GM12872 (cell line): ENCODE measurements at regions not wholly inside any gene's neighbourhood (a gene's known extent, or its start where the extent isn't known, plus 50 kb on each side); places are given as distances from the start of the nearest gene placed in this dataset.
A peak's percentile ranks its signal among the peaks of the same experiment; 100 is the strongest.

Source experiments
- CTCF ChIP-seq: IDR thresholded peaks from 3 replicates; pipeline ENCODE4 v1.5.1; 2011; ENCODE audit warnings: low read depth, mild to moderate bottlenecking, low read length, moderate library complexity; ENCODE audit not compliant: insufficient read depth

- peak; percentile 64 for TF ChIP-seq CTCF
These were observed 208.4 kb downstream of the TPST1 start for GRCh38 chr7:66413379-66414114.

GRCh38 chr7:66415659-66416265, 210.6 kb downstream of the TPST1 start:
- TF ChIP-seq CTCF = no peak

GRCh38 chr7:66418537-66418936, 210.1 kb upstream of the KCTD7 start:
- TF ChIP-seq CTCF = no peak

DNA sequence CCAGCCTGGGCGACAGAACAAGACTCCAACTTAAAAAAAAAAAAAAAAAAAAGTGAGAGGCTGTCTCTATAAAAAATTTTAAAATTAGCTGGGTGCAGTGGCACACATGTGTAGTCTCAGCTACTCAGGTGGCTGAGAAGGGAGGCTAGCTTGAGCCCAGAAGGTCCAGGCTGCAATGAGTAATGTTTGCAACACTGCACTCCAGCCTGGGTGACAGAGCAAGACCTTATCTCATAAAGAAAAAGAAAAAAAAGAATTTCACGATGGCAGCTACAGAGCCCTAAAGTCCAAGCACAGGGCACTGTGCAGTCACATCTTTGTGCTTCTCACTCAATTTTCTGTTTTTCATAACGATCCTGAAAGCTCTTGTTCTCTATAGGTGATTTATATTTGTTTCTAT, 209.5 kb upstream of the KCTD7 start:
- TF ChIP-seq CTCF = no peak

GRCh38 chr7:66421830-66422475, 206.7 kb upstream of the KCTD7 start:
- no peak for TF ChIP-seq CTCF

DNA sequence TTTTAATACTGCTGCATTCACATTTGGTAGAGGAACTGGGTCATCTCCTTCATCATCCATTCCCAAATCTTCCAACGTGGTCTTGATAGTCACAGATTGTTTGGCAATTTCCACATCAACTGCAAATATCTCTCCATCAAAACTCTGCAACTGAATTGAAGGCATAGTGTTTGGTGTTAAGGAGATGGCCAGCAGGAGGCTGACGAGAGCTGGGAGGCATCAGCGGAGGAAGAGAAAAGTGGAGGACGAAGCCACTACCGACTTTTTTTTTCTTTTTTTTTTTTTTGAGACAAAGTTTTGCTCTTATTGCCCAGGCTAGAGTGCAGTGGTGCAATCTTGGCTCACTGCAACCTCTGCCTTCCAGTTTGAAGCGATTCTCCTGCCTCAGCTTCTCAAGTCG, 205.0 kb upstream of the KCTD7 start:
- TF ChIP-seq CTCF = no peak

- TF ChIP-seq CTCF = no peak
These were observed 202.3 kb upstream of the KCTD7 start for GRCh38 chr7:66426332-66426731.
